IMR-90 (cell line): ENCODE measurements at regions not wholly inside any gene's neighbourhood (a gene's known extent, or its start where the extent isn't known, plus 50 kb on each side); places are given as distances from the start of the nearest gene placed in this dataset.

Source experiments
- ATAC-seq: fragments of 200-7000 bp; cut with Tn5 transposase; 2 replicates; pipeline ENCODE4 v1.9.1; 2020; ENCODE audit warnings: low read depth, mild to moderate bottlenecking, moderate library complexity
- BruUV-seq: library from RNA; stranded (reverse); fragments of 400-500 nt; replicated peaks from 2 replicates; lab custom pipeline; 2021; lab: Mats Ljungman, UMichigan
- CTCF ChIA-PET: fragments of 300-600 bp; formaldehyde crosslinking; extraction: SDS; loops from one replicate; lab custom pipeline; 2021; ENCODE audit warnings: antibody characterized with exemption; lab: Yijun Ruan, JAX
- POLR2A ChIA-PET: fragments of 300-600 bp; sonication (Branson Sonifier 250); formaldehyde crosslinking; loops from one replicate; lab custom pipeline; 2022; ENCODE audit warnings: antibody characterized with exemption; ENCODE audit not compliant: unreplicated experiment; lab: Charles Lee
- DNase-seq: peaks from one replicate; pipeline ENCODE4 v3.0.0; 2013
- H2AFZ ChIP-seq: replicated peaks from 2 replicates; pipeline ENCODE3; 2013; ENCODE audit warnings: low read length, mild to moderate bottlenecking; ENCODE audit not compliant: poor library complexity
- H2AK5ac ChIP-seq: 2 replicates; pipeline ENCODE4 v1.6.1; 2013; ENCODE audit warnings: low read depth, low read length, inconsistent platforms
- H2AK9ac ChIP-seq: replicated peaks from 2 replicates; pipeline ENCODE3; 2013; ENCODE audit warnings: mild to moderate bottlenecking, low read depth, low read length, moderate library complexity; ENCODE audit not compliant: poor library complexity
- H2BK120ac ChIP-seq: 2 replicates; pipeline ENCODE4 v1.6.1; 2013; ENCODE audit warnings: low read depth, low read length, inconsistent platforms
- H2BK15ac ChIP-seq: 3 replicates; pipeline ENCODE4 v1.6.1; 2013; ENCODE audit warnings: low read depth, low read length, inconsistent platforms
- H2BK20ac ChIP-seq: 2 replicates; pipeline ENCODE4 v1.6.1; 2013; ENCODE audit warnings: low read depth, mild to moderate bottlenecking, inconsistent platforms, low read length, moderate library complexity
- H2BK5ac ChIP-seq: 2 replicates; pipeline ENCODE4 v1.6.1; 2013; ENCODE audit warnings: mild to moderate bottlenecking, low read depth, low read length, inconsistent platforms; ENCODE audit not compliant: poor library complexity, severe bottlenecking
- H3K14ac ChIP-seq: replicated peaks from 2 replicates; pipeline ENCODE4 v1.6.1; 2013; ENCODE audit warnings: low read depth, low read length, inconsistent platforms
- H3K18ac ChIP-seq: 2 replicates; pipeline ENCODE4 v1.6.1; 2013; ENCODE audit warnings: low read depth, low read length, control low read depth
- H3K23ac ChIP-seq: 2 replicates; pipeline ENCODE4 v1.6.1; 2013; ENCODE audit warnings: low read depth, low read length, inconsistent platforms
- H3K27ac ChIP-seq: 2 replicates; pipeline ENCODE4 v1.5.1; 2013; ENCODE audit warnings: mild to moderate bottlenecking, control low read depth, low read length; ENCODE audit not compliant: insufficient read depth
- H3K27me3 ChIP-seq: 2 replicates; pipeline ENCODE4 v1.6.1; 2013; ENCODE audit warnings: low read length; ENCODE audit not compliant: control insufficient read depth, insufficient read depth
- H3K36me3 ChIP-seq: 2 replicates; pipeline ENCODE4 v1.6.1; 2013; ENCODE audit warnings: low read length, mixed read lengths; ENCODE audit not compliant: control insufficient read depth, insufficient read depth
- H3K4ac ChIP-seq: 2 replicates; pipeline ENCODE4 v1.6.1; 2013; ENCODE audit warnings: low read depth, low read length, inconsistent platforms
- H3K4me1 ChIP-seq: 2 replicates; pipeline ENCODE4 v1.6.1; 2013; ENCODE audit warnings: low read length, mixed read lengths; ENCODE audit not compliant: control insufficient read depth, insufficient read depth
- H3K4me2 ChIP-seq: 2 replicates; pipeline ENCODE4 v1.6.1; 2013; ENCODE audit warnings: low read depth, mild to moderate bottlenecking, control low read depth, low read length, moderate library complexity
- H3K4me3 ChIP-seq: 2 replicates; pipeline ENCODE4 v1.5.1; 2013; ENCODE audit warnings: low read depth, mild to moderate bottlenecking, control low read depth, low read length, moderate library complexity; ENCODE audit not compliant: insufficient read depth
- H3K56ac ChIP-seq: 2 replicates; pipeline ENCODE4 v1.6.1; 2013; ENCODE audit warnings: low read length, inconsistent platforms; ENCODE audit not compliant: insufficient read depth; ENCODE audit errors: extremely low read depth
- H3K79me1 ChIP-seq, 2 experiments: 2 replicates each; pipeline ENCODE4 v1.6.1; 2013; ENCODE audit warnings: low read length in 2 of 2, inconsistent platforms in 1 of 2, low read depth in 1 of 2
- H3K9ac ChIP-seq: 2 replicates; pipeline ENCODE4 v1.6.1; 2013; ENCODE audit warnings: low read depth, low read length, control low read depth
- H3K9me1 ChIP-seq: 2 replicates; pipeline ENCODE4 v1.6.1; 2013; ENCODE audit warnings: low read length, inconsistent platforms; ENCODE audit not compliant: insufficient read depth
- H3K9me3 ChIP-seq: 2 replicates; pipeline ENCODE4 v1.6.1; 2013; ENCODE audit warnings: low read length; ENCODE audit not compliant: control insufficient read depth, insufficient read depth
- H4K20me1 ChIP-seq: 2 replicates; pipeline ENCODE4 v1.6.1; 2013; ENCODE audit warnings: low read length, inconsistent platforms; ENCODE audit not compliant: insufficient read depth
- H4K5ac ChIP-seq: 2 replicates; pipeline ENCODE4 v1.6.1; 2013; ENCODE audit warnings: mild to moderate bottlenecking, low read depth, low read length, control low read depth
- H4K8ac ChIP-seq, 2 experiments: 2 replicates each; pipeline ENCODE4 v1.6.1; 2013; ENCODE audit warnings: low read depth in 2 of 2, low read length in 2 of 2, control low read depth in 1 of 2, inconsistent platforms in 1 of 2
- H4K91ac ChIP-seq: 2 replicates; pipeline ENCODE4 v1.6.1; 2013; ENCODE audit warnings: low read depth, low read length, inconsistent platforms; ENCODE audit not compliant: insufficient read depth
- BHLHE40 ChIP-seq: fragments of 150-350 bp; IDR thresholded peaks from 2 replicates; pipeline ENCODE4 v1.6.1; 2016; ENCODE audit warnings: mild to moderate bottlenecking, low read depth, low read length
- CEBPB ChIP-seq: IDR thresholded peaks from 2 replicates; pipeline ENCODE4 v1.6.1; 2012; ENCODE audit warnings: low read depth, low read length, improper control_type of control experiment
- CHD1 ChIP-seq: IDR thresholded peaks from 2 replicates; pipeline ENCODE4 v1.6.1; 2012; ENCODE audit warnings: low read depth, low read length, improper control_type of control experiment
- CTCF ChIP-seq: conservative IDR thresholded peaks from 2 replicates; pipeline ENCODE4 v1.5.1; 2012; ENCODE audit warnings: mild to moderate bottlenecking, low read depth, low read length, improper control_type of control experiment
- FOS ChIP-seq: fragments of 150-350 bp; IDR thresholded peaks from 2 replicates; pipeline ENCODE4 v1.6.1; 2016; ENCODE audit warnings: low read depth, low read length
- MAFK ChIP-seq: IDR thresholded peaks from 2 replicates; pipeline ENCODE4 v1.6.1; 2012; ENCODE audit warnings: low read depth, low read length, improper control_type of control experiment
- MAZ ChIP-seq: IDR thresholded peaks from 2 replicates; pipeline ENCODE4 v1.6.1; 2012; ENCODE audit warnings: low read depth, mild to moderate bottlenecking, low read length, improper control_type of control experiment, moderate library complexity, borderline replicate concordance
- NFE2L2 ChIP-seq: fragments of 150-350 bp; IDR thresholded peaks from 2 replicates; pipeline ENCODE4 v1.6.1; 2016; ENCODE audit warnings: low read depth, mild to moderate bottlenecking, low read length
- POLR2A ChIP-seq: IDR thresholded peaks from 2 replicates; pipeline ENCODE4 v1.6.1; 2012; ENCODE audit warnings: mild to moderate bottlenecking, low read depth, low read length
- RAD21 ChIP-seq: IDR thresholded peaks from 2 replicates; pipeline ENCODE4 v1.6.1; 2012; ENCODE audit warnings: low read length, improper control_type of control experiment
- SMC3 ChIP-seq: fragments of 150-350 bp; IDR thresholded peaks from 2 replicates; pipeline ENCODE4 v1.6.1; 2016; ENCODE audit warnings: low read depth, mild to moderate bottlenecking, antibody characterized with exemption, low read length, moderate library complexity
- WGBS, 2 experiments: methylation state at CpG; one replicate each; pipeline versions ENCODE4 v1.1.5 to v1.1.7; 2013; ENCODE audit warnings: missing lambda C conversion rate in 2 of 2; ENCODE audit not compliant: insufficient read length in 1 of 2; ENCODE audit errors: extremely low coverage in 2 of 2; 5-methylcytosine and 5-hydroxymethylcytosine counted together
- dilution Hi-C: fragments of 300-500 bp; cut with HindIII; formaldehyde crosslinking; loops from one replicate; pipeline ENCODE4 v1.14.3; 2018; ENCODE audit warnings: low sequenced_read_pairs; ENCODE audit not compliant: unreplicated experiment
- in situ Hi-C: fragments of 300-500 bp; cut with MboI; formaldehyde crosslinking; loops from 3 replicates; pipeline ENCODE4 v1.14.3; 2019; ENCODE audit warnings: low sequenced_read_pairs, inconsistent platforms, mixed read lengths
- intact Hi-C: fragments of 100-400 bp; cut with micrococcal nuclease; formaldehyde crosslinking; loops from 2 replicates; pipeline ENCODE4 v1.10.0; 2022

- Histone ChIP-seq H4K8ac (no peak overlapping the region), H3K79me1 (no peaks in the 10 kb centered on the region), H2BK15ac (no peak overlapping the region), H3K23ac (no peak overlapping the region), H3K27me3 (peaks cover 9% of the 10 kb centered on the region), H3K9ac (no peak overlapping the region), H2BK5ac (no peak overlapping the region), H3K18ac (no peak overlapping the region), H4K91ac (no peak overlapping the region), H3K14ac (no peak overlapping the region), H2BK120ac (no peak overlapping the region), H3K9me1 (no peaks in the 10 kb centered on the region), H4K5ac (no peak overlapping the region), H2BK20ac (no peak overlapping the region), H2AFZ (no peak overlapping the region), H2AK5ac (no peak overlapping the region), H3K4me2 (no peak overlapping the region), H3K9me3 (no peaks in the 10 kb centered on the region), H3K4me1 (no peaks in the 10 kb centered on the region), H3K4me3 (no peak overlapping the region), H3K56ac (no peak overlapping the region), H3K4ac (no peak overlapping the region), H2AK9ac (no peak overlapping the region), H3K27ac (no peak overlapping the region), H3K36me3 (no peaks in the 10 kb centered on the region), H4K20me1 (no peaks in the 10 kb centered on the region)
- CTCF ChIA-PET, result no interaction called here
- in situ Hi-C loops (no loop called here), dilution Hi-C loops (no loop called here), intact Hi-C loops (no loop called here)
- POLR2A ChIA-PET, result no interaction called here
- DNase-seq, result no peak
- TF ChIP-seq MAZ (no peak), CEBPB (no peak), FOS (no peak), POLR2A (no peak), RAD21 (no peak), CHD1 (no peak), BHLHE40 (no peak), NFE2L2 (no peak), MAFK (no peak), CTCF (no peak), SMC3 (no peak)
- no peak for ATAC-seq
- BruUV-seq, result no TSS peak
- no CpG with 5 or more reads among the region's 1 CpG for WGBS, 2 experiments
Measured at GRCh38 chr18:55084550-55084949, 125.3 kb upstream of the CCDC68 start.
